ENCODE measurements at regions not wholly inside any gene's neighbourhood (a gene's known extent, or its start where the extent isn't known, plus 50 kb on each side); places are given as distances from the start of the nearest gene placed in this dataset.

GRCh38 chr10:57699944-57700343 lies 567.8 kb downstream of the IPMK start:
- in situ Hi-C loops (cut with MboI) = no loop called here
- Histone ChIP-seq H2AFZ (no peak overlapping the region), H4K20me1 (ENCODE audit: insufficient read depth) (no peaks in the 10 kb centered on the region), H3K4me3 (no peak overlapping the region), H3K36me3 (ENCODE audit: low read depth) (no peaks in the 10 kb centered on the region), H3K4me1 (ENCODE audit: insufficient read depth) (peaks cover 28% of the 10 kb centered on the region), H3K27me3 (replicated peaks; ENCODE audit: insufficient read depth) (no peaks in the 10 kb centered on the region), H3F3A (ENCODE audit: insufficient read depth) (peaks cover 21% of the 10 kb centered on the region; the same call in 1 of the 2 replicates), H3K79me2 (ENCODE audit: insufficient read depth) (no peaks in the 10 kb centered on the region), H3K9ac (no peak overlapping the region), H3K9me2 (ENCODE audit: insufficient read depth) (no peaks in the 10 kb centered on the region), H3K9me3 (ENCODE audit: low read depth) (no peaks in the 10 kb centered on the region), H3K27ac (no peak overlapping the region), H3K4me2 (ENCODE audit: unreplicated experiment) (no peak overlapping the region)
- DNase-seq = no peak
- TF ChIP-seq EZH2 (IDR thresholded peaks at IDR 0.05; ENCODE audit: insufficient read depth, poor library complexity, severe bottlenecking) = no peak
- TF ChIP-seq EZH2phosphoT487 (IDR thresholded peaks at IDR 0.05; ENCODE audit: insufficient read depth, low read depth) = no peak
- WGBS, 2 experiments (ENCODE audit: low coverage in 1 of 2, low lambda C conversion rate in 2 of 2, missing lambda C conversion rate in 2 of 2) = 0 to 6% methylated on average over 1 of the region's 1 CpG

GRCh38 chr10:57696641-57697040 lies 571.1 kb downstream of the IPMK start:
- Histone ChIP-seq H3K79me2 (ENCODE audit: insufficient read depth) (no peaks in the 10 kb centered on the region), H2AFZ (peak overlapping the region; percentile 65), H3K9me2 (ENCODE audit: insufficient read depth) (no peaks in the 10 kb centered on the region), H3K4me1 (ENCODE audit: insufficient read depth) (peaks cover 43% of the 10 kb centered on the region), H3F3A (ENCODE audit: insufficient read depth) (peaks cover 26% of the 10 kb centered on the region; the same call in 1 of the 2 replicates), H3K36me3 (ENCODE audit: low read depth) (no peaks in the 10 kb centered on the region), H3K27ac (peak overlapping the region; percentile 73), H3K27me3 (replicated peaks; ENCODE audit: insufficient read depth) (no peaks in the 10 kb centered on the region), H3K4me2 (ENCODE audit: unreplicated experiment) (peak overlapping the region; percentile 85), H3K4me3 (peak overlapping the region; percentile 25; the same call in 1 of the 2 replicates), H4K20me1 (ENCODE audit: insufficient read depth) (no peaks in the 10 kb centered on the region), H3K9ac (peak overlapping the region; percentile 26; the same call in 1 of the 2 replicates), H3K9me3 (ENCODE audit: low read depth) (no peaks in the 10 kb centered on the region)
- DNase-seq = peak; percentile 82
- TF ChIP-seq EZH2 (IDR thresholded peaks at IDR 0.05; ENCODE audit: insufficient read depth, poor library complexity, severe bottlenecking) (no peak), EZH2phosphoT487 (IDR thresholded peaks at IDR 0.05; ENCODE audit: insufficient read depth, low read depth) (no peak)
- WGBS, 2 experiments (ENCODE audit: low coverage in 1 of 2, low lambda C conversion rate in 2 of 2, missing lambda C conversion rate in 2 of 2) = 4 to 8% methylated on average over 1 of the region's 1 CpG
- in situ Hi-C loops (cut with MboI) = no loop called here

- H2AFZ ChIP-seq = 0 out of 2 replicates have a peak overlapping the region, but pooled peaks have one; percentile 5
- H3K9me3 ChIP-seq (ENCODE audit: low read depth) = no peaks in the 10 kb centered on the region
- TF ChIP-seq EZH2 (IDR thresholded peaks at IDR 0.05; ENCODE audit: insufficient read depth, poor library complexity, severe bottlenecking) (no peak), EZH2phosphoT487 (IDR thresholded peaks at IDR 0.05; ENCODE audit: insufficient read depth, low read depth) (no peak)
- H3K79me2 ChIP-seq (ENCODE audit: insufficient read depth) = no peaks in the 10 kb centered on the region
- H3K4me1 ChIP-seq (ENCODE audit: insufficient read depth) = peaks cover 43% of the 10 kb centered on the region
- WGBS, 2 experiments (ENCODE audit: low coverage in 1 of 2, low lambda C conversion rate in 2 of 2, missing lambda C conversion rate in 2 of 2) = 27 to 34% methylated on average over 3 of the region's 3 CpGs
- peaks cover 26% of the 10 kb centered on the region; the same call in 1 of the 2 replicates for H3F3A ChIP-seq (ENCODE audit: insufficient read depth)
- no peak overlapping the region for H3K4me3 ChIP-seq
- peak overlapping the region; percentile 11; the same call in 1 of the 2 replicates for H3K27ac ChIP-seq
- H3K27me3 ChIP-seq (replicated peaks; ENCODE audit: insufficient read depth) = no peaks in the 10 kb centered on the region
- H3K36me3 ChIP-seq (ENCODE audit: low read depth) = no peaks in the 10 kb centered on the region
- no peaks in the 10 kb centered on the region for H3K9me2 ChIP-seq (ENCODE audit: insufficient read depth)
- no peaks in the 10 kb centered on the region for H4K20me1 ChIP-seq (ENCODE audit: insufficient read depth)
- no peak overlapping the region for H3K4me2 ChIP-seq (ENCODE audit: unreplicated experiment)
- peak; percentile 44 for DNase-seq
- in situ Hi-C loops (cut with MboI) = no loop called here
- no peak overlapping the region for H3K9ac ChIP-seq
Measured at GRCh38 chr10:57694956-57695608, 572.6 kb downstream of the IPMK start.

- H3K9ac ChIP-seq = no peak overlapping the region
- H3K9me3 ChIP-seq (ENCODE audit: low read depth) = no peaks in the 10 kb centered on the region
- no peaks in the 10 kb centered on the region for H3K27me3 ChIP-seq (replicated peaks; ENCODE audit: insufficient read depth)
- WGBS, 2 experiments (ENCODE audit: low coverage in 1 of 2, low lambda C conversion rate in 2 of 2, missing lambda C conversion rate in 2 of 2) = 29 to 30% methylated on average over 2 of the region's 2 CpGs
- H3K36me3 ChIP-seq (ENCODE audit: low read depth) = no peaks in the 10 kb centered on the region
- no peak overlapping the region for H3K4me3 ChIP-seq
- peaks cover 41% of the 10 kb centered on the region for H3K4me1 ChIP-seq (ENCODE audit: insufficient read depth)
- in situ Hi-C loops (cut with MboI) = no loop called here
- no peaks in the 10 kb centered on the region for H3K79me2 ChIP-seq (ENCODE audit: insufficient read depth)
- H2AFZ ChIP-seq = peak overlapping the region; percentile 37; the same call in 1 of the 2 replicates
- peak overlapping the region; percentile 17 for H3K4me2 ChIP-seq (ENCODE audit: unreplicated experiment)
- peak; percentile 87 for DNase-seq
- H3K9me2 ChIP-seq (ENCODE audit: insufficient read depth) = no peaks in the 10 kb centered on the region
- H3K27ac ChIP-seq = peak overlapping the region; percentile 42
- H4K20me1 ChIP-seq (ENCODE audit: insufficient read depth) = no peaks in the 10 kb centered on the region
- peaks cover 25% of the 10 kb centered on the region; the same call in 1 of the 2 replicates for H3F3A ChIP-seq (ENCODE audit: insufficient read depth)
- no peak for TF ChIP-seq EZH2phosphoT487 (IDR thresholded peaks at IDR 0.05; ENCODE audit: insufficient read depth, low read depth)
- TF ChIP-seq EZH2 (IDR thresholded peaks at IDR 0.05; ENCODE audit: insufficient read depth, poor library complexity, severe bottlenecking) = no peak
Measured at GRCh38 chr10:57692255-57692980, 575.3 kb downstream of the IPMK start.
